Suprapubic skin (tissue), 4 donors: ENCODE measurements at regions not wholly inside any gene's neighbourhood (a gene's known extent, or its start where the extent isn't known, plus 50 kb on each side); places are given as distances from the start of the nearest gene placed in this dataset.

Experiments used
- POLR2A ChIP-seq, 2 donors: fragments of 450-650 bp; IDR thresholded peaks; one replicate each; pipeline ENCODE4 v1.6.1; 2017; ENCODE audit warnings: antibody characterized with exemption in 2 of 2, mild to moderate bottlenecking in 2 of 2, moderate library complexity in 2 of 2
- POLR2AphosphoS5 ChIP-seq, 3 donors: sonication (generic); formaldehyde crosslinking; IDR thresholded peaks; one replicate each; pipeline ENCODE4 v1.6.1; 2017; ENCODE audit warnings: antibody characterized with exemption in 3 of 3
- TF ChIP-seq, protein P1 (sequence below), 2 donors: fragments of 200-600 bp in 1 of 2; fragments of 450-650 bp in 1 of 2; sonication (generic) in 1 of 2; IDR thresholded peaks; one replicate each; pipeline ENCODE4 v1.5.1; 2016 to 2019; ENCODE audit warnings: antibody characterized with exemption in 2 of 2, mild to moderate bottlenecking in 1 of 2, moderate library complexity in 1 of 2

DNA sequence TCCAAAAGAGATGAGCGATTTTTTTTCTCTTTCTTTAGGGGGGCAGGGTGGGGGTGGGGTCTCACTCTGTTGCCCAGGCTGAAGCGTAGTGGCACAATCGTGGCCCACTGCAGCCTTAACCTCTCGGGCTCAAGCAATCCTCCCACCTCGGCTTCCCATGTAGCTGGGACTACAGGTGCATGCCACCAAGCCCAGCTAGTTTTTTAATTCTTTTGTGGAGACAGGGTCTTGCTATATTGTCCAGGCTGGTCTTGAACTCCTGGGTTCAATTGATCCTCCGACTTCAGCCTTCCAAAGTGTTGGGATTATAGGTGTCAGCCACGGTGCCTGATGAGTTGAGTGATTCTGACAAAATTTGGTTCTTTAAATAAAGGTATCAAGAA lies 127.0 kb downstream of the ARRDC3 start:
- TF ChIP-seq, protein P1, sequence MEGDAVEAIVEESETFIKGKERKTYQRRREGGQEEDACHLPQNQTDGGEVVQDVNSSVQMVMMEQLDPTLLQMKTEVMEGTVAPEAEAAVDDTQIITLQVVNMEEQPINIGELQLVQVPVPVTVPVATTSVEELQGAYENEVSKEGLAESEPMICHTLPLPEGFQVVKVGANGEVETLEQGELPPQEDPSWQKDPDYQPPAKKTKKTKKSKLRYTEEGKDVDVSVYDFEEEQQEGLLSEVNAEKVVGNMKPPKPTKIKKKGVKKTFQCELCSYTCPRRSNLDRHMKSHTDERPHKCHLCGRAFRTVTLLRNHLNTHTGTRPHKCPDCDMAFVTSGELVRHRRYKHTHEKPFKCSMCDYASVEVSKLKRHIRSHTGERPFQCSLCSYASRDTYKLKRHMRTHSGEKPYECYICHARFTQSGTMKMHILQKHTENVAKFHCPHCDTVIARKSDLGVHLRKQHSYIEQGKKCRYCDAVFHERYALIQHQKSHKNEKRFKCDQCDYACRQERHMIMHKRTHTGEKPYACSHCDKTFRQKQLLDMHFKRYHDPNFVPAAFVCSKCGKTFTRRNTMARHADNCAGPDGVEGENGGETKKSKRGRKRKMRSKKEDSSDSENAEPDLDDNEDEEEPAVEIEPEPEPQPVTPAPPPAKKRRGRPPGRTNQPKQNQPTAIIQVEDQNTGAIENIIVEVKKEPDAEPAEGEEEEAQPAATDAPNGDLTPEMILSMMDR (IDR thresholded peaks at IDR 0.05): no peak
- TF ChIP-seq POLR2A (IDR thresholded peaks at IDR 0.05): no peak
- no peak for TF ChIP-seq POLR2AphosphoS5 (IDR thresholded peaks at IDR 0.05)
